ENCODE measurements at regions not wholly inside any gene's neighbourhood (a gene's known extent, or its start where the extent isn't known, plus 50 kb on each side); places are given as distances from the start of the nearest gene placed in this dataset.

DNA sequence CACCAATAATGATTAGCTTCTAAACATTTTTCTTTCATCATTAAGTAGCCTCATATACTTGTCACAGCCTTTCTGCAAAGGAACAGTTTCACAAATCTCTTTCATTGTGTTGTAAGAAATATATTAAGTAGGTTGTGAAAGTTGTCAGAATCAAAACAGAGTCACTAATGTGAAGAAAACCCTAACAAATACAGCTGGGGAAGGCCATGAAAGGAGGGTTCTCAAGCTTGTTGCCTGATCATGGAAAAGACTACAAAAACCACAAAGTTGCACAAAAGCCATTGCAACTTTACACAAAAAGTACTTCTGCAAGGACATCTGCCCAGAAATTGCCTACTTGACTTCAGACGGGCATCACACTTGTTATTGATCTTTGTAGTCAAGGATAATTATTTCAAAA lies 216.1 kb downstream of the ALDH8A1 start:
- Histone ChIP-seq H3K4me1 (no peaks in the 10 kb centered on the region), H3K27me3 (no peaks in the 10 kb centered on the region), H3K4me3 (no peak overlapping the region), H3K27ac (no peak overlapping the region), H3K36me3 (no peaks in the 10 kb centered on the region), H3K9me3 (no peaks in the 10 kb centered on the region)
- no peak for DNase-seq
- TF ChIP-seq, protein P1, sequence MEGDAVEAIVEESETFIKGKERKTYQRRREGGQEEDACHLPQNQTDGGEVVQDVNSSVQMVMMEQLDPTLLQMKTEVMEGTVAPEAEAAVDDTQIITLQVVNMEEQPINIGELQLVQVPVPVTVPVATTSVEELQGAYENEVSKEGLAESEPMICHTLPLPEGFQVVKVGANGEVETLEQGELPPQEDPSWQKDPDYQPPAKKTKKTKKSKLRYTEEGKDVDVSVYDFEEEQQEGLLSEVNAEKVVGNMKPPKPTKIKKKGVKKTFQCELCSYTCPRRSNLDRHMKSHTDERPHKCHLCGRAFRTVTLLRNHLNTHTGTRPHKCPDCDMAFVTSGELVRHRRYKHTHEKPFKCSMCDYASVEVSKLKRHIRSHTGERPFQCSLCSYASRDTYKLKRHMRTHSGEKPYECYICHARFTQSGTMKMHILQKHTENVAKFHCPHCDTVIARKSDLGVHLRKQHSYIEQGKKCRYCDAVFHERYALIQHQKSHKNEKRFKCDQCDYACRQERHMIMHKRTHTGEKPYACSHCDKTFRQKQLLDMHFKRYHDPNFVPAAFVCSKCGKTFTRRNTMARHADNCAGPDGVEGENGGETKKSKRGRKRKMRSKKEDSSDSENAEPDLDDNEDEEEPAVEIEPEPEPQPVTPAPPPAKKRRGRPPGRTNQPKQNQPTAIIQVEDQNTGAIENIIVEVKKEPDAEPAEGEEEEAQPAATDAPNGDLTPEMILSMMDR (IDR thresholded peaks at IDR 0.05): no peak
- no peak for TF ChIP-seq POLR2A (IDR thresholded peaks at IDR 0.05)
- intact Hi-C loops (cut with DNase I; ENCODE audit: low total_unique reads): no loop called here

DNA sequence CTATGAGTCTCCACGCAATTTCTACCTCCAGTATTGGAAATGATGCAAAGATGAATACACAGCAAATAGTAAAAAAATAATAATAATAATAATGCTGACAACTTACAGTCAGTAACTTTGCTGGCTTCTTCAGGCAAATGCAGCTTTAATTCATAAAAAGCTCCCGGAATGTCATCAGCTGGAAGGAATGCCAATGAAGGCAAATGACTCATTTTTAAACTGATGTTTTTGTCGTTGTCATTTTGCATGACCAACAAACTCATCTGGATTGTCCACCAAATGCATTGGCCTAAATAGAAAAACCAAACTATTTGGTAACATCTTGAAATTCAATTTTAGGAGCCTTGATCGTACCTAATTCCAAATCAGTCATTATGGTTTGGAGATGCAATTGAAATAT lies 217.1 kb downstream of the ALDH8A1 start:
- Histone ChIP-seq H3K9me3 (no peaks in the 10 kb centered on the region), H3K27me3 (no peaks in the 10 kb centered on the region), H3K4me3 (no peak overlapping the region), H3K36me3 (no peaks in the 10 kb centered on the region), H3K4me1 (no peaks in the 10 kb centered on the region), H3K27ac (no peak overlapping the region)
- intact Hi-C loops (cut with DNase I; ENCODE audit: low total_unique reads): no loop called here
- TF ChIP-seq POLR2A (IDR thresholded peaks at IDR 0.05): no peak
- TF ChIP-seq, protein P1 (IDR thresholded peaks at IDR 0.05): no peak
- no peak for DNase-seq

DNA sequence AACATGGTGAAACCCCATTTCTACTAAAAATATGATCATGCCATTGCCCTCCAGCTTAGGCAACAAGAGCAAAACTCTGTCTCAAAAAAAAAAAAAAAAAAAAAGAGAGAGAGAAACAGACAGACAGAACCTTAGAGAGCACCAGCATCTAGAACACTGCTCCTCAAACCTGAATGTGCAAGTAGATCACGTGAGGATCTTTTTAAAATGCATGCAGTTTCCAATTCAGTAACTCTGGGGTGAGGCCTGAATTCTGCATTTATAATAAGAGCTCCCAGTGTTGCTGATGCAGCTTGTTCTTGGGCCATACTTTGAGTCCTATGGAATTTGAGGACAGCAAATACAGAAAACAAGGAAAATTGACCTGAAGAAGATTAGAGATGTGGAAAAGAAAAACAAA lies 218.3 kb downstream of the ALDH8A1 start:
- no peak overlapping the region for H3K4me3 ChIP-seq
- no peaks in the 10 kb centered on the region for H3K4me1 ChIP-seq
- H3K36me3 ChIP-seq: no peaks in the 10 kb centered on the region
- H3K27me3 ChIP-seq: no peaks in the 10 kb centered on the region
- TF ChIP-seq, protein P1 (IDR thresholded peaks at IDR 0.05): no peak
- no peak for TF ChIP-seq POLR2A (IDR thresholded peaks at IDR 0.05)
- no peaks in the 10 kb centered on the region for H3K9me3 ChIP-seq
- DNase-seq: no peak
- intact Hi-C loops (cut with DNase I; ENCODE audit: low total_unique reads): no loop called here
- no peak overlapping the region for H3K27ac ChIP-seq

DNA sequence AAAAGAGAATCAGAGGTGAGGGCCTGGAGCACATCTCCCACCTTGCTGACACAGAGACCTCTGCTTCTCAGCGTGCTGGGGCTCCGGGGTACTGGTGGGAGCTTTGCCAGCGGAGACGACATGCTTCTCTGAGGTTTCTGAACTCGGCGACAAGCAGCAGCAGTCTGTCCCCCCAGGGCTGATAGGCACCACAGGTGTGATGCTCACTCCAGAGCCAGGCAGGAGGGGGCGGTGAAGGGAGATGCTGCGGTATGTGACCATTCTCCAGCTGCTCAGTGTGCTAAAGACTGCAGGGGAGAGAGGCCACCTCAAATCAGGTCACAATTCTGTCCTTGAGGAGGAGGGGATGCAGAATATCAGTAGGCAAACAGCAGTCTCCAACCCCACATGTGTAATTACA lies 219.9 kb downstream of the ALDH8A1 start:
- TF ChIP-seq POLR2A (IDR thresholded peaks at IDR 0.05): no peak
- TF ChIP-seq, protein P1 (IDR thresholded peaks at IDR 0.05): no peak
- no peak for DNase-seq
- Histone ChIP-seq H3K4me1 (no peaks in the 10 kb centered on the region), H3K27me3 (no peaks in the 10 kb centered on the region), H3K4me3 (no peak overlapping the region), H3K27ac (no peak overlapping the region), H3K9me3 (no peaks in the 10 kb centered on the region), H3K36me3 (no peaks in the 10 kb centered on the region)
- intact Hi-C loops (cut with DNase I; ENCODE audit: low total_unique reads): no loop called here

DNA sequence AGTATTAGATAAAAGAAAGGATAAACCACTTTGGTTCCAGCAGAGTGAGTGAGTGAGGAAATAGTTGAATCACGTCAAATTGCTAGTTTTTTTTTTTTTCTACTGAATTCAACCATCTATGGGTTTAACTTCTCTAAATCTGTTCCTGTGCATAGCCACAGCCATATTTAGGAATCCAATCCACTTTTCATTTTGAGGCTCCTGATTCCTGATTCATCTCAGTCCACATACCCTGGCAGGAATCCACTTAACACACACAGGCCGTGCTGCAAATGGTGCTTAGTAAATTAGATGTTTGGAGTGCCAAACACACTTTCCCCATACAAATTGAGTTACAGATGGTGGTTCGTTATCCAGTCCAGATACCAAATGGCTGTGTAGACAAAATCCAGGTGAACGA lies 220.3 kb downstream of the ALDH8A1 start:
- H3K4me1 ChIP-seq: no peaks in the 10 kb centered on the region
- DNase-seq: no peak
- H3K4me3 ChIP-seq: no peak overlapping the region
- TF ChIP-seq, protein P1 (IDR thresholded peaks at IDR 0.05): no peak
- no peak for TF ChIP-seq POLR2A (IDR thresholded peaks at IDR 0.05)
- no peaks in the 10 kb centered on the region for H3K9me3 ChIP-seq
- H3K27me3 ChIP-seq: no peaks in the 10 kb centered on the region
- no peak overlapping the region for H3K27ac ChIP-seq
- H3K36me3 ChIP-seq: no peaks in the 10 kb centered on the region
- intact Hi-C loops (cut with DNase I; ENCODE audit: low total_unique reads): no loop called here

All from uterus (tissue), 3 donors.